Activated naive CD4-positive, alpha-beta T cell treated with anti-CD3 and anti-CD28 coated beads for 36 hours (primary cell): ENCODE measurements at regions not wholly inside any gene's neighbourhood (a gene's known extent, or its start where the extent isn't known, plus 50 kb on each side); places are given as distances from the start of the nearest gene placed in this dataset.
"Not testable (repeated sequence)": the region's sequence is repeated elsewhere in the genome, so short reads cannot be mapped to it uniquely, and the experiment has no call there.

Experiments
- CTCF ChIA-PET: fragments of 350-600 bp; sonication (Branson Sonifier 250); formaldehyde crosslinking; loops from one replicate; lab custom pipeline; 2021; ENCODE audit warnings: antibody characterized with exemption; lab: Charles Lee
- DNase-seq: peaks from one replicate; pipeline ENCODE4 v3.0.0-alpha.2; 2020
- H3K27ac Mint-ChIP-seq: one replicate; pipeline ENCODE4 v1.8.0; 2021; ENCODE audit warnings: mild to moderate bottlenecking, mixed read lengths
- H3K27me3 Mint-ChIP-seq: one replicate; pipeline ENCODE4 v1.8.0; 2021; ENCODE audit warnings: low read depth, mixed read lengths
- H3K36me3 Mint-ChIP-seq: one replicate; pipeline ENCODE4 v1.8.0; 2021; ENCODE audit warnings: low read depth, mixed read lengths
- H3K4me1 Mint-ChIP-seq: one replicate; pipeline ENCODE4 v1.8.0; 2021; ENCODE audit warnings: low read depth, mixed read lengths
- H3K4me3 Mint-ChIP-seq: one replicate; pipeline ENCODE4 v1.8.0; 2021; ENCODE audit warnings: mild to moderate bottlenecking, moderate library complexity, mixed read lengths
- H3K9me3 Mint-ChIP-seq: one replicate; pipeline ENCODE4 v1.8.0; 2021; ENCODE audit warnings: mixed read lengths
- intact Hi-C: fragments of 100-400 bp; cut with micrococcal nuclease; formaldehyde crosslinking; loops from one replicate; pipeline ENCODE4 v1.15.1; 2023

DNA sequence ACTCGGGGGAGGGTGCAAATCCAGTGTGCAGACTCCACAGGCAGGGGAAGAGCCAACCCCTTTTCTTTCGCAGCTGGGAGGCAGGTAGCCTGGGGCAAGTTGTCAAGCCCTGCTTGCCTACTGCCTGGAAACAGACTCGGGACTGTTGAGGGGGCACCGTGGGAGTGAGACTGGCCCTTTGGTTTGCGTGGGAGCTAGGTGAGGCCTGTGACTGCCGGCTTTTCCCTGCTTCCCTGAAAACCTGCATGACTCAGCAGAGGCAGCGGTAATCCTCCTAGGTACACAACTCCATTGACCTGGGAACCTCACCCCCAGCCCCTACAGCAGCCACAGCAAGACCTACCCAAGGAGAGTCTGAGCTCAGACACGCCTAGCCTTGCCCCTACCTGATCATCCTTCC, 509.5 kb downstream of the DTWD2 start:
- intact Hi-C loops, result no loop called here
- CTCF ChIA-PET, result no interaction called here
- H3K27ac Mint-ChIP-seq, result no peak overlapping the region

DNA sequence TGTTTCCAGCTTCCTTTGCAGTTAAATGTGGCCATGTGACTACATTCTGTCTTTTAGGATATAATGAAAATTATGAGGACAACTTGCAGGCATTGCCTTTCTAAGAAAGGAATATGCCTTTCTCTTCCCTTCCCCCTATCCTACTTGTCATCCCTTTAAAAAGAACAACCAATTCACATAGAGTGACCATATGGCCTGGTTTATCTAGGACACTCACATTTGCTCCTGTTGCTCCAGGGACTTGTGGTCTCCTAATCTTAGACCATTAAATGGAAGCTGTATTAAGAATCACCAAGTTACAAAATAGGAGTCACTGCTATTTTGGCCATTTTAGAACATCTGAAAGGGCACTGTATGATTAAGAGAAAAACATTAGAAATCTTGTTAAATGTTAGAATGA, 520.3 kb downstream of the DTWD2 start:
- Mint-ChIP-seq H3K36me3 (no peaks in the 10 kb centered on the region), H3K4me1 (no peaks in the 10 kb centered on the region), H3K27me3 (no peaks in the 10 kb centered on the region), H3K9me3 (no peaks in the 10 kb centered on the region), H3K4me3 (no peak overlapping the region), H3K27ac (no peak overlapping the region)
- intact Hi-C loops, result no loop called here
- CTCF ChIA-PET, result interaction anchor here (0.7 kb wide), 1 partner anchor 45 kb away, joined by 3 read pairs; no protein-coding TSS in a partner anchor
- no peak for DNase-seq

More for the DNA sequence above, 509.5 kb downstream of the DTWD2 start:
- no peak overlapping the region for H3K4me3 Mint-ChIP-seq
- DNase-seq, result no peak
- peaks cover 5% of the 10 kb centered on the region for H3K9me3 Mint-ChIP-seq
- H3K4me1 Mint-ChIP-seq, result no peaks in the 10 kb centered on the region
- no peaks in the 10 kb centered on the region for H3K36me3 Mint-ChIP-seq
- H3K27me3 Mint-ChIP-seq, result peaks cover 2% of the 10 kb centered on the region

DNA sequence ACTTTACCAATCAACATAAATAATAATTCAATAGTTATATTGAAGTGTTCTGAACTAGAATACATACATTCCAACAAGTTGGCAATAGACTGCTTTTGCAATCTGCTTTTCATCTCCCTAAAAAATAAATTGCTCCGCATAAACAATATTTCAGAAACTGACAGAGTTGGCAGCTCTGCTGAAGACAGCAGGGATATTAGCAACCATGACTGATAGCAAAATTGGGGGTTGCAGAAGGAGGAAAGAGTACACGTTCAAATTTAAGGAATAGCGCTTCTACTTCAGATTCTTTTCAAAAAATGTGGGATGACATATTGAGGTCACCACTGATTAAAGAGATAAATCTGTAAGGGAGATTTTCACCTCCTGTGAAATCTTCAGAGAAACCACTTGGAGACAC, 521.2 kb downstream of the DTWD2 start:
- Mint-ChIP-seq H3K4me1 (no peaks in the 10 kb centered on the region), H3K27ac (no peak overlapping the region), H3K9me3 (no peaks in the 10 kb centered on the region), H3K27me3 (no peaks in the 10 kb centered on the region), H3K4me3 (no peak overlapping the region), H3K36me3 (no peaks in the 10 kb centered on the region)
- CTCF ChIA-PET, result no interaction called here
- DNase-seq, result no peak
- intact Hi-C loops, result no loop called here

DNA sequence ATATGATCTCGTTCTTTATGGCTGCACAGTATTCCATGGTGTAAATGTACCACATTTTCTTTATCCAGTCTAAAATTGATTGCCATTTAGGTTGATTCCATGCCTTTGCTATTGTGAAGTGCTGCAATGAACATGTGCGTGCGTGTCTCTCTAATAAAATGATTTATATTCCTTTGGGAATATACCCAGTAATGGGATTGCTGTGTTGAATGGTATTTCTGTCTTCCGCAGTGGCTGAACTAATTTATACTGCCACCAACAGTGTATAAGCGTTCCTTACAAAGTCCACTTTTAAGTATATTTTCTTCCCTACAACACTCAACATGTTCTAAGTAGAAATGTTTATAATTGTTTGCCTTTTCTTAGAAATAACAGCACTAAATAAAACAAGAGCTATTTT, 521.9 kb downstream of the DTWD2 start:
- no peak for DNase-seq
- no peaks in the 10 kb centered on the region for H3K9me3 Mint-ChIP-seq
- no peak overlapping the region for H3K4me3 Mint-ChIP-seq
- intact Hi-C loops, result no loop called here
- H3K27me3 Mint-ChIP-seq, result no peaks in the 10 kb centered on the region
- H3K36me3 Mint-ChIP-seq, result no peaks in the 10 kb centered on the region
- CTCF ChIA-PET, result no interaction called here
- no peak overlapping the region for H3K27ac Mint-ChIP-seq
- H3K4me1 Mint-ChIP-seq, result no peaks in the 10 kb centered on the region

DNA sequence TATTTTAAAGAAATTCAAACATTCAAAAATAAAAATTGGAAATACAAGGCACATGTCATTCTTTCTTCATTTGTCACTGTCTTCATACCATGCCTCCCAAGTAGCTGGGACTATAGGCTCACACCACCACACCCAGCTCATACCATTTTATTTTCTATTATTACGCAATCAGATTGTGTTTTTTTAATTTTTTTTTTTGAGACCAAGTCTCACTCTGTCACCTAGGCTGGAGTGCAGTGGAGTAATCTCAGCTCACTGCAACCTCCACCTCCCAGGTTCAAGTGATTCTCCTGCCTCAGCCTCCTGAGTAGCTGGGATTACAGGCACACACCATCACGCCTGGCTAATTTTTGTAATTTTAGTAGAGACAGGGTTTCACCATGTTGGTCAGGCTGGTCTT, 526.1 kb downstream of the DTWD2 start:
- intact Hi-C loops, DNase-seq, H3K4me1 Mint-ChIP-seq, H3K36me3 Mint-ChIP-seq, H3K27ac Mint-ChIP-seq, H3K9me3 Mint-ChIP-seq, H3K4me3 Mint-ChIP-seq, H3K27me3 Mint-ChIP-seq, CTCF ChIA-PET: not testable (repeated sequence)

DNA sequence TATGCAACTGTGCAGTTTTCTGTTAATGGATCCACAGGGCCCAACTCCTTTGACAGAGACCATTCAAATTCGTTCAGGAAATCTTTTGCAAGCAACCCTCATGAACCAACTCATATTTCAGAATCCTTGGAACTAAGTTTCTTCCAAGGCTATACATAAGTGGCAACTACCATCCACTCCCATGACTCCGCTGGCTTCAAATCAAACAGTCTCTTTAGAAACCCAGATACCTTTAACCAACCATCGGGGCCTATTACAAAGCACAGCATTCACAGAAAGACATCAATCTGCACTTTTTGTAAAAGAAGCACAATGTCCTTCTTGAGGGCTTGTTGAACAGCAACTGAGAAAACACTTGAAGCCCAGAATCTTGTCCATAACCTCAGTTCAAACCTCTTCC, 526.9 kb downstream of the DTWD2 start:
- DNase-seq, result no peak
- no peaks in the 10 kb centered on the region for H3K9me3 Mint-ChIP-seq
- no peak overlapping the region for H3K27ac Mint-ChIP-seq
- H3K27me3 Mint-ChIP-seq, result no peaks in the 10 kb centered on the region
- H3K36me3 Mint-ChIP-seq, result no peaks in the 10 kb centered on the region
- intact Hi-C loops, result no loop called here
- no peaks in the 10 kb centered on the region for H3K4me1 Mint-ChIP-seq
- CTCF ChIA-PET, result no interaction called here
- H3K4me3 Mint-ChIP-seq, result no peak overlapping the region

DNA sequence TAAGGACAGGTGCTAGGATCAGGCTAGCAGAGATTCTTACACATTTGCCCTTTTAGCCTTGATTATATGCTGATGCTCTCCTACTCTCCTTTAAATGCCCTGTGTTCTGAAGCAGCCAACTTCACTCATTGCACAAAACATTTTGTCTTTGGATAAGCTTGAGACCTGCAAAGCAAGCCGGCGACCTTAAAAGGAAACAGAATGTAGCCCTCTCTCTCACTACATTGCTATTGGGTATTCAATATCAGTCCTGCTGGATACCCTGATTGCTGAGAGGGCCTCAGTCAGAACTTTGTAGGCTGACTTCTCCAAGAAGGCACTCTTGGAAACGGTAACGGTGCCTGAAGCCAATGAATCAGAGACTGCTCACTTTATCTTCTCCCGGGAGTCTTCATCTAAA, 528.9 kb downstream of the DTWD2 start:
- Mint-ChIP-seq H3K4me3 (no peak overlapping the region), H3K27me3 (no peaks in the 10 kb centered on the region), H3K27ac (no peak overlapping the region), H3K4me1 (no peaks in the 10 kb centered on the region), H3K36me3 (no peaks in the 10 kb centered on the region), H3K9me3 (no peaks in the 10 kb centered on the region)
- intact Hi-C loops, result no loop called here
- DNase-seq, result no peak
- CTCF ChIA-PET, result no interaction called here

DNA sequence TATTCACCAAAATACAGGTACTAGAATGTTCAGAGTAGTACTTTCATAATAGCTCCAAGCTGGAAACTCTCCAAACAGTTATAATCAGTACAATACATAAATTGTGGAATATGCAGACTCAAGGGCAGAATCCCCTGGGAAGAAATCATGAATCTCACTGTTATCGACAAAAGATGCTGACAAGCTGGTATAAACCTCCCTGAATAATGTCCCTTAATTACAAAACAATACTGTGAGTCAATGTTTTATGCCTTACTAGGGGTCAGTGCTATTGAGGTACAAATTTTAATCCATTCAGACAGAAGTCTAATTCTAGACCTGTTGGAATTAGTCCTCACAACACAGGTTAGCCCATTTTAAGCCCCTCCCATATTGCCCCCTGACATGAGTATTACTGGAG, 532.3 kb downstream of the DTWD2 start:
- intact Hi-C loops, result no loop called here
- Mint-ChIP-seq H3K36me3 (no peaks in the 10 kb centered on the region), H3K4me3 (no peak overlapping the region), H3K4me1 (no peaks in the 10 kb centered on the region), H3K9me3 (no peaks in the 10 kb centered on the region), H3K27me3 (no peaks in the 10 kb centered on the region), H3K27ac (no peak overlapping the region)
- CTCF ChIA-PET, result no interaction called here
- DNase-seq, result no peak

DNA sequence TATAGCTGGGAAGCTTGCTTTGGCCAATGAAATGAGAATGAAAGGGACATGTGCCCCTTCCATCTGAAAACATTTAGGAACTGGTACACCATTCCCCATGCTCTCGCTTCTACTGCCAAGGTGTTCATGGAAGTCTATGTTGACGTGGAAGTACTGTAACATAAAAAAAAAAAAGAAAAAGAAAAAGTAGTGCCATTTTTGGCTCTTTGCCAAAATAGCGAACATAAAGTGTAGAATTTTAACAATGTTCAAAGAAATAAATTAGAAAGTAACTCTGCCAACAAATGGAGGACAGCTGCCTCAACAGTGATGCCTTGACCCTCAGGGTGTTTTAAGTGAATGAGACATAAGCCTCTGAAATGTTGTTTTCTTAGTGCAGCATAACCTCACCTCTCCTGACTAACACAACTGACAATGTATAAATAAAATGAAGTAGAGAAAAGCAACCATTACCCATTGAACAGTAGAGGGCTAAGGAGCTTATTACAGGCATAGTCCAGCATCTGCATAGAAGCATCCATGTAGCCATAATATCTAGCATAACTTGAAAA, 536.6 kb downstream of the DTWD2 start:
- Mint-ChIP-seq H3K4me1 (no peaks in the 10 kb centered on the region), H3K27me3 (no peaks in the 10 kb centered on the region), H3K4me3 (no peak overlapping the region), H3K27ac (no peak overlapping the region), H3K9me3 (peaks cover 2% of the 10 kb centered on the region), H3K36me3 (no peaks in the 10 kb centered on the region)
- no peak for DNase-seq
- CTCF ChIA-PET, result no interaction called here
- intact Hi-C loops, result no loop called here

DNA sequence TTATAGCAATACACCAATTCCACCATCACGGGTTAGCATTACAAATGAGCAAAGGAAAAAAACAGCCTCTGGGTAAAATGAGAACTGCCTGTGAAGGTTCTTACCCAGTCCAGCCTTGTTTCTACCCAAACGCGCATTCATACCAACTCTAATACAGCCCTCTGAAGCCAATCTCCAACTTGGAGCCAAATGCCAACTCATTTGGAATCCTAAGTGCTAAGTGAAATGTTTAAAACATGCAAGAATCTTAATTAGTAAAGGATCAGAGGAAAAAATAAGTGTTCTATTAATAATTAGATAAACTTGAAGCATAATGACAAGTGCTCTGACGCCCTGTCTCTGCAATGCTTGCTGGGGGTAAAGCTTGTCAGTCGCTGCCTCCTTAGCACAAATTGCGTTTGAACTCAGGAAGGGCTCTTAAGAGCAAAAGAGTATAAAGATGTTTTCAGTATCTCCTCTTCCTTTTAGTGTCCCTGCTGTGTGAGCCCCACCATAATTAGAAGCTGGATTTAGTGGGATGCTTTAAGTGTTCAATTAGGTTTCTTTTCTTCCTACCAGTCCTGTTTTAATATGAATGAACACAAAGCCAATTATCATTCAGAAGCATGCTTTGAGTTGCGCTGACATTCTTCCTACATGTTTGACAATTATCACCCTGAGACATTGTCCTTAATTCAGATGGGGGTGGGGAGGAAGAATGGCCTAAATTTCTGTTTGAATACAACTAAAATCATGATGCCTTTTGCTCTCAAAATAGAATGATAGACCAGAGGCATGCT, 537.6 kb downstream of the DTWD2 start:
- peaks cover 2% of the 10 kb centered on the region for H3K9me3 Mint-ChIP-seq
- no peaks in the 10 kb centered on the region for H3K36me3 Mint-ChIP-seq
- no peak overlapping the region for H3K4me3 Mint-ChIP-seq
- H3K27me3 Mint-ChIP-seq, result no peaks in the 10 kb centered on the region
- CTCF ChIA-PET, result interaction anchor here (0.6 kb wide), 1 partner anchor 17 kb away, joined by 3 read pairs; no protein-coding TSS in a partner anchor
- intact Hi-C loops, result no loop called here
- H3K27ac Mint-ChIP-seq, result no peak overlapping the region
- no peaks in the 10 kb centered on the region for H3K4me1 Mint-ChIP-seq
- DNase-seq, result no peak

DNA sequence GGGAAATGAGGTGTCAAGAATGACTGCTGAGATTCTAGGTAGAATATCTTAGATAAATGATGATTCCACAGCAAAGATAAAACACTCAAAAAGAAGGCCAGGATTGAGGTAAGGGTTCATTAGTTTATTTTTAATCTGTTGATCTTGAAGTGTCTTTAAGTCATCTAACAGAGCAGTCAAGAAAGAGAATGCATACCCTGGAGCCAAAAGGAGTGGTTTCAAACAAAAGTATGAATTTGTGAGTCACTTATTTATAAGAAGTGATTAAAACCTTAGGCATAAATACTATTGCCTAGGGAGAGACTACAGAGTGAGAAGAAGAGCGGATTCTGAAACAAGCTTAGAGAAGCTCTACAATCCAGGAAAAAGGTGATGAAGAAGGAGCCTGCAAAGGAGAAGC, 541.0 kb downstream of the DTWD2 start:
- CTCF ChIA-PET, result no interaction called here
- no peaks in the 10 kb centered on the region for H3K36me3 Mint-ChIP-seq
- DNase-seq, result no peak
- H3K4me1 Mint-ChIP-seq, result no peaks in the 10 kb centered on the region
- H3K27ac Mint-ChIP-seq, result no peak overlapping the region
- intact Hi-C loops, result no loop called here
- no peak overlapping the region for H3K4me3 Mint-ChIP-seq
- no peaks in the 10 kb centered on the region for H3K27me3 Mint-ChIP-seq
- peaks cover 2% of the 10 kb centered on the region for H3K9me3 Mint-ChIP-seq

DNA sequence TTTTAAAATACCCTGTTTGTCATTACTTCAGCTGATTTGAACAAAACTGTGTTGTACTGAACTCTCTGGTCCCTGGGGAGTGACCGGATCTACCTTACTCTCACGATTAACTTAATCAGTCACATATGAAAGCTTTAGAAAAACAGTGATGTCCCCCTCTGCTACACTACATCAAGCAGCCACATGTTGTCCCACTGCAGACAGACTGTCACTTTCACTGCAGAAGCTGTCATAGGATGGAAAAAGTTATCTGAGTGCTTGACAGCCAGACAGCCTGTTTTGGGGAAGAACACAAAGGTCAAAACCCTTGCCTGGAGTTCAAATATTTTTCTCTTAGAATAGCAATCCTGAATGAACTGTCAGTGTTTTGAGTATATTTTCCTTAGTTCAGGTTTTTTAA, 546.4 kb downstream of the DTWD2 start:
- no peak overlapping the region for H3K4me3 Mint-ChIP-seq
- H3K27ac Mint-ChIP-seq, result no peak overlapping the region
- no peaks in the 10 kb centered on the region for H3K27me3 Mint-ChIP-seq
- H3K36me3 Mint-ChIP-seq, result no peaks in the 10 kb centered on the region
- H3K4me1 Mint-ChIP-seq, result no peaks in the 10 kb centered on the region
- intact Hi-C loops, result no loop called here
- DNase-seq, result no peak
- CTCF ChIA-PET, result no interaction called here
- H3K9me3 Mint-ChIP-seq, result no peaks in the 10 kb centered on the region

DNA sequence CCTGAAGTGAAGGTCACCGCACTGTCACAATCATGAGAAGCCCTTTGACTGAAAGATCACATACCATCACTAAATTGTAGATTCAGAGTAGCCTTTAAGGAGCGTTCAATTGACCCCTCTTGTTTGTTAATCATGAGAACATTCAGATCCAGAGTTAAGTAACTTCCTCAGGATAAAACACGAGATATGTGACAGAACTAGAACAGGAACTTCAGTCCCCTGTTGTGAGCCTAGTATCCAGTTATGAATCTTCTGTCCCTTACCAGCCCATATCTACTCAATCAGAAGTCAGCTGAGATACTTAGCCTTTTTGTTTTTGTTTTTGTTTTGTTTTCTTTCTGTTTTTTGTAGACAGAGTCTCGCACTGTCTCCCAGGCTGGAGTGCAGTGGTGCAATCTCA, 547.3 kb downstream of the DTWD2 start:
- H3K4me1 Mint-ChIP-seq, result no peaks in the 10 kb centered on the region
- CTCF ChIA-PET, result no interaction called here
- no peak overlapping the region for H3K27ac Mint-ChIP-seq
- no peaks in the 10 kb centered on the region for H3K9me3 Mint-ChIP-seq
- H3K36me3 Mint-ChIP-seq, result no peaks in the 10 kb centered on the region
- no peak overlapping the region for H3K4me3 Mint-ChIP-seq
- DNase-seq, result no peak
- intact Hi-C loops, result no loop called here
- H3K27me3 Mint-ChIP-seq, result no peaks in the 10 kb centered on the region
